Caco-2 (cell line): ENCODE measurements at regions not wholly inside any gene's neighbourhood (a gene's known extent, or its start where the extent isn't known, plus 50 kb on each side); places are given as distances from the start of the nearest gene placed in this dataset.

Experiments
- BruUV-seq: library from RNA; stranded (reverse); fragments of 400-500 nt; replicated peaks from 2 replicates; lab custom pipeline; 2021; lab: Mats Ljungman, UMichigan
- CTCF ChIA-PET: fragments of 300-600 bp; sonication (Branson Sonifier 250); formaldehyde crosslinking; loops from one replicate; lab custom pipeline; 2022; ENCODE audit warnings: antibody characterized with exemption; lab: Charles Lee
- POLR2A ChIA-PET: fragments of 300-600 bp; sonication (Branson Sonifier 250); formaldehyde crosslinking; loops from one replicate; lab custom pipeline; 2022; ENCODE audit warnings: antibody characterized with exemption; lab: Charles Lee
- DNase-seq, 2 experiments: peaks; one replicate each; pipeline versions ENCODE4 v3.0.0 to v3.0.0-alpha.2; 2020 to 2022
- H3K27me3 ChIP-seq: replicated peaks from 2 replicates; pipeline ENCODE4 v1.6.0; 2011; ENCODE audit warnings: low read length; ENCODE audit not compliant: control insufficient read depth, insufficient read depth
- H3K36me3 ChIP-seq: 2 replicates; pipeline ENCODE4 v1.5.1; 2011; ENCODE audit warnings: low read length; ENCODE audit not compliant: control insufficient read depth, insufficient read depth
- H3K4me1 ChIP-seq: fragments of 250-450 bp; sonication (Bioruptor Pico); 2 replicates; pipeline ENCODE4 v1.5.1; 2020; ENCODE audit warnings: mild to moderate bottlenecking
- H3K4me3 ChIP-seq: 2 replicates; pipeline ENCODE4 v1.5.1; 2011; ENCODE audit warnings: low read depth, mild to moderate bottlenecking, control low read depth, low read length
- H3K9me3 ChIP-seq: fragments of 250-450 bp; sonication (Bioruptor Pico); 2 replicates; pipeline ENCODE4 v1.5.1; 2020; ENCODE audit warnings: mild to moderate bottlenecking, moderate library complexity
- H3K27ac Mint-ChIP-seq: one replicate; pipeline ENCODE4 v1.8.0; 2022; ENCODE audit warnings: mixed read lengths; ENCODE audit not compliant: unreplicated experiment
- H3K27me3 Mint-ChIP-seq: one replicate; pipeline ENCODE4 v1.8.0; 2022; ENCODE audit warnings: mixed read lengths; ENCODE audit not compliant: insufficient read depth, unreplicated experiment
- H3K36me3 Mint-ChIP-seq: one replicate; pipeline ENCODE4 v1.8.0; 2022; ENCODE audit warnings: mild to moderate bottlenecking, mixed read lengths; ENCODE audit not compliant: insufficient read depth, unreplicated experiment
- H3K4me1 Mint-ChIP-seq: one replicate; pipeline ENCODE4 v1.8.0; 2022; ENCODE audit warnings: low read depth, mixed read lengths; ENCODE audit not compliant: unreplicated experiment
- H3K4me3 Mint-ChIP-seq: one replicate; pipeline ENCODE4 v1.8.0; 2022; ENCODE audit warnings: mild to moderate bottlenecking, moderate library complexity, mixed read lengths; ENCODE audit not compliant: unreplicated experiment
- H3K9me3 Mint-ChIP-seq: one replicate; pipeline ENCODE4 v1.8.0; 2022; ENCODE audit warnings: mixed read lengths; ENCODE audit not compliant: unreplicated experiment
- CTCF ChIP-seq, 2 experiments: fragments of 200-600 bp in 1 of 2; IDR thresholded peaks; 1 replicate in 1 of 2; 2 replicates in 1 of 2; pipeline versions ENCODE4 v1.5.1 to v1.8.0; 2011 to 2022; ENCODE audit warnings: antibody characterized with exemption in 1 of 2, control low read depth in 1 of 2, inconsistent platforms in 1 of 2, low read depth in 1 of 2, low read length in 1 of 2, mild to moderate bottlenecking in 1 of 2, moderate library complexity in 1 of 2; ENCODE audit not compliant: insufficient read depth in 1 of 2, severe bottlenecking in 1 of 2, unreplicated experiment in 1 of 2
- intact Hi-C: fragments of 100-400 bp; cut with micrococcal nuclease; formaldehyde crosslinking; loops from one replicate; pipeline ENCODE4 v1.10.0; 2022; ENCODE audit not compliant: unreplicated experiment

- Histone ChIP-seq H3K27me3 (no peaks in the 10 kb centered on the region), H3K9me3 (no peaks in the 10 kb centered on the region), H3K36me3 (no peaks in the 10 kb centered on the region), H3K4me1 (no peaks in the 10 kb centered on the region), H3K4me3 (no peak overlapping the region)
- BruUV-seq, result no TSS peak
- Mint-ChIP-seq H3K36me3 (no peaks in the 10 kb centered on the region), H3K9me3 (no peaks in the 10 kb centered on the region), H3K4me1 (peaks cover 7% of the 10 kb centered on the region), H3K27me3 (no peaks in the 10 kb centered on the region), H3K27ac (no peak overlapping the region), H3K4me3 (no peak overlapping the region)
- ChIA-PET CTCF (no interaction called here), POLR2A (no interaction called here)
- no peak for DNase-seq
- intact Hi-C loops, result no loop called here
- TF ChIP-seq CTCF (IDR thresholded peaks at IDR 0.05; ENCODE audit: insufficient read depth in 1 of 2, low read depth in 1 of 2, low read length in 1 of 2, severe bottlenecking in 1 of 2, unreplicated experiment in 1 of 2), result no peak
Observed at GRCh38 chr3:163812006-163812405, 1266.3 kb downstream of the SI start.

DNA sequence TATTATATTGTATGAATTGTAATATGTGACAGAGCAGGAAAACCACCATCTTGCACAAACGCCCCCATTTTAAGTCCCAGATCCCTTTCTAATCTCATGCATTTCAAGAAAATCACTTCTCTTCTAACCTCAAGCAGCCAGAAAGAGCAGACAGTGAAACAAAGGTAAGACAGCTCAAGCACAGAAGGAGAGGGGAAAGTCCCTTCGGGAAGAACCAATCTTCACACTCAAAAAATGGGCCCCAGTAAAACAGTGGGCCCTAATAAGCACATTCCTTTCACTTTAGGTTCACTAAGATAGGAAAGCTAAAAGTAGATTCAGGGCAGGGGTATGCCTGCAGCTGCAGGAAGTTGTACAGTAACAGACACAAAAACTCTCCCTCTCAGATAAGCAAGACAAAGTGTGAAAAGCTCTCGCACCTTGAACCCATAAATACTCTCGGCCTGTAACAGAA is 1268.7 kb downstream of the SI start:
- Histone ChIP-seq H3K9me3 (no peaks in the 10 kb centered on the region), H3K4me1 (no peaks in the 10 kb centered on the region), H3K36me3 (no peaks in the 10 kb centered on the region), H3K27me3 (no peaks in the 10 kb centered on the region), H3K4me3 (no peak overlapping the region)
- Mint-ChIP-seq H3K4me3 (no peak overlapping the region), H3K4me1 (peaks cover 7% of the 10 kb centered on the region), H3K9me3 (no peaks in the 10 kb centered on the region), H3K27me3 (no peaks in the 10 kb centered on the region), H3K36me3 (no peaks in the 10 kb centered on the region), H3K27ac (no peak overlapping the region)
- no peak for TF ChIP-seq CTCF (IDR thresholded peaks at IDR 0.05; ENCODE audit: insufficient read depth in 1 of 2, low read depth in 1 of 2, low read length in 1 of 2, severe bottlenecking in 1 of 2, unreplicated experiment in 1 of 2)
- intact Hi-C loops, result no loop called here
- ChIA-PET POLR2A (no interaction called here), CTCF (no interaction called here)
- no TSS peak for BruUV-seq
- DNase-seq, result no peak

GRCh38 chr3:163786416-163786815 is 1291.9 kb downstream of the SI start:
- BruUV-seq, result no TSS peak
- no peaks in the 10 kb centered on the region for H3K9me3 ChIP-seq

More at GRCh38 chr3:163786416-163786815, 1291.9 kb downstream of the SI start:
- H3K27ac Mint-ChIP-seq, result no peak overlapping the region
- H3K36me3 Mint-ChIP-seq, result no peaks in the 10 kb centered on the region
- intact Hi-C loops, result no loop called here
- Histone ChIP-seq H3K36me3 (no peaks in the 10 kb centered on the region), H3K27me3 (no peaks in the 10 kb centered on the region), H3K4me1 (no peaks in the 10 kb centered on the region), H3K4me3 (no peak overlapping the region)
- ChIA-PET POLR2A (no interaction called here), CTCF (no interaction called here)
- no peak overlapping the region for H3K4me3 Mint-ChIP-seq
- TF ChIP-seq CTCF (IDR thresholded peaks at IDR 0.05; ENCODE audit: insufficient read depth in 1 of 2, low read depth in 1 of 2, low read length in 1 of 2, severe bottlenecking in 1 of 2, unreplicated experiment in 1 of 2), result no peak
- H3K27me3 Mint-ChIP-seq, result peaks cover 3% of the 10 kb centered on the region
- H3K4me1 Mint-ChIP-seq, result no peaks in the 10 kb centered on the region
- no peak for DNase-seq
- no peaks in the 10 kb centered on the region for H3K9me3 Mint-ChIP-seq
